Neural cell (in vitro differentiated cells): ENCODE measurements at regions not wholly inside any gene's neighbourhood (a gene's known extent, or its start where the extent isn't known, plus 50 kb on each side); places are given as distances from the start of the nearest gene placed in this dataset.

Source experiments
- POLR2AphosphoS5 ChIP-seq: IDR thresholded peaks from 2 replicates; pipeline ENCODE4 v1.6.1; 2012
- TF ChIP-seq, protein P1 (sequence below): fragments of 450-650 bp; IDR thresholded peaks from 2 replicates; pipeline ENCODE4 v1.5.1; 2014; ENCODE audit warnings: antibody characterized with exemption, mild to moderate bottlenecking, moderate library complexity; ENCODE audit not compliant: poor library complexity, severe bottlenecking

- TF ChIP-seq POLR2AphosphoS5, result no peak
- TF ChIP-seq, protein P1, sequence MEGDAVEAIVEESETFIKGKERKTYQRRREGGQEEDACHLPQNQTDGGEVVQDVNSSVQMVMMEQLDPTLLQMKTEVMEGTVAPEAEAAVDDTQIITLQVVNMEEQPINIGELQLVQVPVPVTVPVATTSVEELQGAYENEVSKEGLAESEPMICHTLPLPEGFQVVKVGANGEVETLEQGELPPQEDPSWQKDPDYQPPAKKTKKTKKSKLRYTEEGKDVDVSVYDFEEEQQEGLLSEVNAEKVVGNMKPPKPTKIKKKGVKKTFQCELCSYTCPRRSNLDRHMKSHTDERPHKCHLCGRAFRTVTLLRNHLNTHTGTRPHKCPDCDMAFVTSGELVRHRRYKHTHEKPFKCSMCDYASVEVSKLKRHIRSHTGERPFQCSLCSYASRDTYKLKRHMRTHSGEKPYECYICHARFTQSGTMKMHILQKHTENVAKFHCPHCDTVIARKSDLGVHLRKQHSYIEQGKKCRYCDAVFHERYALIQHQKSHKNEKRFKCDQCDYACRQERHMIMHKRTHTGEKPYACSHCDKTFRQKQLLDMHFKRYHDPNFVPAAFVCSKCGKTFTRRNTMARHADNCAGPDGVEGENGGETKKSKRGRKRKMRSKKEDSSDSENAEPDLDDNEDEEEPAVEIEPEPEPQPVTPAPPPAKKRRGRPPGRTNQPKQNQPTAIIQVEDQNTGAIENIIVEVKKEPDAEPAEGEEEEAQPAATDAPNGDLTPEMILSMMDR, result no peak
Measured at GRCh38 chr1:55530749-55531478, 315.8 kb upstream of the USP24 start.
